BLaER1 treated with 17β-estradiol and CSF1 and Interleukin-3, amounts not matched to agents 10 nM and 100 nM (cell line): ENCODE measurements at regions not wholly inside any gene's neighbourhood (a gene's known extent, or its start where the extent isn't known, plus 50 kb on each side); places are given as distances from the start of the nearest gene placed in this dataset.
"Not testable (repeated sequence)": the region's sequence is repeated elsewhere in the genome, so short reads cannot be mapped to it uniquely, and the experiment has no call there.

Source experiments
- H3K27ac ChIP-seq, 11 experiments: shearing (Covaris generic); formaldehyde crosslinking; 2 replicates each; pipeline ENCODE4 v1.8.1; 2022
- H3K27me3 ChIP-seq, 11 experiments: shearing (Covaris generic); formaldehyde crosslinking; 2 replicates each; pipeline ENCODE4 v1.8.1; 2022
- H3K36me3 ChIP-seq, 11 experiments: shearing (Covaris generic); formaldehyde crosslinking; 2 replicates each; pipeline ENCODE4 v1.8.1; 2022
- H3K4me1 ChIP-seq, 10 experiments: shearing (Covaris generic); formaldehyde crosslinking; 2 replicates each; pipeline ENCODE4 v1.8.1; 2022
- H3K4me2 ChIP-seq, 11 experiments: shearing (Covaris generic); formaldehyde crosslinking; 2 replicates each; pipeline ENCODE4 v1.8.1; 2022
- H3K4me3 ChIP-seq, 10 experiments: shearing (Covaris generic); formaldehyde crosslinking; 2 replicates each; pipeline ENCODE4 v1.8.1; 2022
- H3K9ac ChIP-seq, 11 experiments: shearing (Covaris generic); formaldehyde crosslinking; 2 replicates each; pipeline ENCODE4 v1.8.1; 2022
- H3K9me3 ChIP-seq, 11 experiments: shearing (Covaris generic); formaldehyde crosslinking; replicated peaks in 1 of 11; 2 replicates each; pipeline ENCODE4 v1.8.1; 2022
- H4K20me1 ChIP-seq, 11 experiments: shearing (Covaris generic); formaldehyde crosslinking; 2 replicates each; pipeline ENCODE4 v1.8.1; 2022
- Cebpa-rat ChIP-seq, 11 experiments: shearing (Covaris generic); IDR thresholded peaks; 2 replicates each; pipeline ENCODE4 v1.8.1; 2022

- no peak overlapping the region for H3K4me2 ChIP-seq
- no peak overlapping the region for H3K27ac ChIP-seq
- no peak for TF ChIP-seq Cebpa-rat (IDR thresholded peaks at IDR 0.05)
- no peaks in the 10 kb centered on the region for H3K27me3 ChIP-seq
- no peaks in the 10 kb centered on the region for H3K4me1 ChIP-seq
- no peak overlapping the region for H3K9ac ChIP-seq
- H3K4me3 ChIP-seq, result no peak overlapping the region
- H4K20me1 ChIP-seq, result no peaks in the 10 kb centered on the region
- H3K9me3 ChIP-seq, result no peaks in the 10 kb centered on the region
- no peaks in the 10 kb centered on the region for H3K36me3 ChIP-seq
Measured at GRCh38 chr1:80363689-80364475, 1357.4 kb upstream of the ADGRL4 start.

GRCh38 chr1:80359666-80360065 is 1353.1 kb upstream of the ADGRL4 start:
- no peak for TF ChIP-seq Cebpa-rat (IDR thresholded peaks at IDR 0.05)
- no peaks in the 10 kb centered on the region for H3K9me3 ChIP-seq
- no peaks in the 10 kb centered on the region for H3K4me1 ChIP-seq
- no peaks in the 10 kb centered on the region for H3K36me3 ChIP-seq
- no peak overlapping the region for H3K9ac ChIP-seq
- no peak overlapping the region for H3K4me3 ChIP-seq
- no peak overlapping the region for H3K4me2 ChIP-seq
- H4K20me1 ChIP-seq, result no peaks in the 10 kb centered on the region
- no peaks in the 10 kb centered on the region for H3K27me3 ChIP-seq
- H3K27ac ChIP-seq, result no peak overlapping the region

- no peaks in the 10 kb centered on the region for H3K9me3 ChIP-seq
- TF ChIP-seq Cebpa-rat (IDR thresholded peaks at IDR 0.05), result no peak
Measured at GRCh38 chr1:80349218-80349617, 1342.7 kb upstream of the ADGRL4 start.

GRCh38 chr1:80341021-80341420 is 1334.5 kb upstream of the ADGRL4 start:
- no peak overlapping the region for H3K4me2 ChIP-seq
- no peak overlapping the region for H3K9ac ChIP-seq
- H3K4me3 ChIP-seq, result no peak overlapping the region
- peaks cover 0 to 16% (median 6%) of the 10 kb centered on the region in 11 experiments; a peak in 8 of 22 replicates for H3K9me3 ChIP-seq
- H3K27ac ChIP-seq, result no peak overlapping the region
- TF ChIP-seq Cebpa-rat (IDR thresholded peaks at IDR 0.05), result no peak
- H4K20me1 ChIP-seq, result no peaks in the 10 kb centered on the region
- H3K36me3 ChIP-seq, result no peaks in the 10 kb centered on the region
- H3K4me1 ChIP-seq, result no peaks in the 10 kb centered on the region
- no peaks in the 10 kb centered on the region for H3K27me3 ChIP-seq

More at GRCh38 chr1:80349218-80349617, 1342.7 kb upstream of the ADGRL4 start:
- no peaks in the 10 kb centered on the region for H3K27me3 ChIP-seq
- no peak overlapping the region for H3K27ac ChIP-seq
- H3K9ac ChIP-seq, result no peak overlapping the region
- no peak overlapping the region for H3K4me2 ChIP-seq
- no peaks in the 10 kb centered on the region for H4K20me1 ChIP-seq
- no peaks in the 10 kb centered on the region for H3K36me3 ChIP-seq
- no peaks in the 10 kb centered on the region for H3K4me1 ChIP-seq
- H3K4me3 ChIP-seq, result no peak overlapping the region

- H3K27me3 ChIP-seq, result no peaks in the 10 kb centered on the region
- no peaks in the 10 kb centered on the region for H3K36me3 ChIP-seq
- no peak for TF ChIP-seq Cebpa-rat (IDR thresholded peaks at IDR 0.05)
- no peaks in the 10 kb centered on the region for H3K4me1 ChIP-seq
- H4K20me1 ChIP-seq, result no peaks in the 10 kb centered on the region
- H3K9me3 ChIP-seq, result no peaks in the 10 kb centered on the region
- H3K9ac ChIP-seq, result no peak overlapping the region
- H3K4me3 ChIP-seq, result no peak overlapping the region
- H3K27ac ChIP-seq, result no peak overlapping the region
- no peak overlapping the region for H3K4me2 ChIP-seq
Measured at GRCh38 chr1:80318108-80318507, 1311.6 kb upstream of the ADGRL4 start.

GRCh38 chr1:80310703-80311245 is 1304.2 kb upstream of the ADGRL4 start:
- no peak overlapping the region for H3K27ac ChIP-seq
- no peak overlapping the region for H3K4me3 ChIP-seq
- no peak overlapping the region for H3K9ac ChIP-seq
- H3K4me1 ChIP-seq, result no peaks in the 10 kb centered on the region
- no peak overlapping the region for H3K4me2 ChIP-seq
- H3K36me3 ChIP-seq, result no peaks in the 10 kb centered on the region
- H3K9me3 ChIP-seq, result no peaks in the 10 kb centered on the region
- TF ChIP-seq Cebpa-rat (IDR thresholded peaks at IDR 0.05), result no peak
- H4K20me1 ChIP-seq, result no peaks in the 10 kb centered on the region
- no peaks in the 10 kb centered on the region for H3K27me3 ChIP-seq

- Histone ChIP-seq H3K27me3 (no peaks in the 10 kb centered on the region), H3K4me3 (no peak overlapping the region), H3K27ac (no peak overlapping the region), H3K4me2 (no peak overlapping the region), H3K9ac (no peak overlapping the region), H4K20me1 (no peaks in the 10 kb centered on the region), H3K36me3 (no peaks in the 10 kb centered on the region), H3K4me1 (no peaks in the 10 kb centered on the region), H3K9me3 (no peaks in the 10 kb centered on the region)
- TF ChIP-seq Cebpa-rat (IDR thresholded peaks at IDR 0.05), result no peak
Measured at GRCh38 chr1:80305466-80305865, 1298.9 kb upstream of the ADGRL4 start.

- Histone ChIP-seq H3K4me3 (no peak overlapping the region), H3K27ac (no peak overlapping the region), H3K36me3 (no peaks in the 10 kb centered on the region), H3K27me3 (no peaks in the 10 kb centered on the region), H3K9ac (no peak overlapping the region), H3K4me2 (no peak overlapping the region), H4K20me1 (no peaks in the 10 kb centered on the region), H3K4me1 (no peaks in the 10 kb centered on the region), H3K9me3 (no peaks in the 10 kb centered on the region)
- TF ChIP-seq Cebpa-rat (IDR thresholded peaks at IDR 0.05), result no peak
Measured at GRCh38 chr1:80293818-80294217, 1287.3 kb upstream of the ADGRL4 start.

GRCh38 chr1:80288750-80289149 is 1282.2 kb upstream of the ADGRL4 start:
- H4K20me1 ChIP-seq, H3K4me1 ChIP-seq: not testable (repeated sequence)

GRCh38 chr1:80282536-80282935 is 1276.0 kb upstream of the ADGRL4 start:
- no peaks in the 10 kb centered on the region for H3K9me3 ChIP-seq
- H3K36me3 ChIP-seq, result no peaks in the 10 kb centered on the region
- TF ChIP-seq Cebpa-rat (IDR thresholded peaks at IDR 0.05), result no peak
- H3K9ac ChIP-seq, result no peak overlapping the region
- no peak overlapping the region for H3K4me2 ChIP-seq
- no peaks in the 10 kb centered on the region for H4K20me1 ChIP-seq
- no peak overlapping the region for H3K4me3 ChIP-seq
- H3K27ac ChIP-seq, result no peak overlapping the region
- H3K4me1 ChIP-seq, result no peaks in the 10 kb centered on the region
- H3K27me3 ChIP-seq, result no peaks in the 10 kb centered on the region

More at GRCh38 chr1:80288750-80289149, 1282.2 kb upstream of the ADGRL4 start:
- H3K9ac ChIP-seq, H3K36me3 ChIP-seq, H3K9me3 ChIP-seq, H3K27me3 ChIP-seq, H3K4me2 ChIP-seq, H3K27ac ChIP-seq, H3K4me3 ChIP-seq: not testable (repeated sequence)
